ENCODE measurements at regions not wholly inside any gene's neighbourhood (a gene's known extent, or its start where the extent isn't known, plus 50 kb on each side); places are given as distances from the start of the nearest gene placed in this dataset.

GRCh38 chr2:71876542-71877451 lies 270.9 kb downstream of the CYP26B1 start:
- no peak for TF ChIP-seq DMAP1 (CRISPR knock-in tag; IDR thresholded peaks at IDR 0.05)
- TF ChIP-seq CTCF (CRISPR knock-in tag; IDR thresholded peaks at IDR 0.05), result no peak
- TF ChIP-seq TBL1XR1 (IDR thresholded peaks at IDR 0.05; ENCODE audit: borderline replicate concordance, low read length, partially characterized antibody), result no peak
- TF ChIP-seq TBP (CRISPR knock-in tag; IDR thresholded peaks at IDR 0.05), result no peak
- no peak for TF ChIP-seq ZNF407 (CRISPR knock-in tag; IDR thresholded peaks at IDR 0.05; ENCODE audit: not compliant biosample characterization)

All from HepG2 (cell line).